ENCODE measurements at regions not wholly inside any gene's neighbourhood (a gene's known extent, or its start where the extent isn't known, plus 50 kb on each side); places are given as distances from the start of the nearest gene placed in this dataset.
"Not testable (repeated sequence)": the region's sequence is repeated elsewhere in the genome, so short reads cannot be mapped to it uniquely, and the experiment has no call there.

- FAIRE-seq, result no peak
These were observed 423.6 kb upstream of the MDFIC2 start for GRCh38 chr3:70736009-70736408.

- no peak for FAIRE-seq
These were observed 422.3 kb upstream of the MDFIC2 start for GRCh38 chr3:70734756-70735155.

- FAIRE-seq, result no peak
These were observed 418.6 kb upstream of the MDFIC2 start for GRCh38 chr3:70731046-70731445.

- FAIRE-seq, result no peak
These were observed 417.4 kb upstream of the MDFIC2 start for GRCh38 chr3:70729845-70730244.

- no peak for FAIRE-seq
These were observed 415.9 kb upstream of the MDFIC2 start for GRCh38 chr3:70728311-70728710.

GRCh38 chr3:70726961-70727360 is 414.5 kb upstream of the MDFIC2 start:
- no peak for FAIRE-seq

GRCh38 chr3:70726096-70726938 is 413.9 kb upstream of the MDFIC2 start:
- FAIRE-seq, result no peak

- FAIRE-seq, result no peak
These were observed 409.6 kb upstream of the MDFIC2 start for GRCh38 chr3:70722018-70722417.

GRCh38 chr3:70716832-70717231 is 404.4 kb upstream of the MDFIC2 start:
- no peak for FAIRE-seq

- no peak for FAIRE-seq
These were observed 400.1 kb upstream of the MDFIC2 start for GRCh38 chr3:70712449-70713082.

GRCh38 chr3:70703305-70704102 is 391.1 kb upstream of the MDFIC2 start:
- no peak for FAIRE-seq

- FAIRE-seq, result no peak
These were observed 389.7 kb upstream of the MDFIC2 start for GRCh38 chr3:70702132-70702531.

GRCh38 chr3:70684701-70685100 is 372.3 kb upstream of the MDFIC2 start:
- FAIRE-seq, result no peak

GRCh38 chr3:70675810-70676209 is 363.4 kb upstream of the MDFIC2 start:
- FAIRE-seq, result not testable (repeated sequence)

- no peak for FAIRE-seq
These were observed 346.3 kb upstream of the MDFIC2 start for GRCh38 chr3:70658513-70659310.

GRCh38 chr3:70657454-70657853 is 345.0 kb upstream of the MDFIC2 start:
- FAIRE-seq, result no peak

GRCh38 chr3:70647823-70648222 is 335.4 kb upstream of the MDFIC2 start:
- FAIRE-seq, result no peak

GRCh38 chr3:70647094-70647493 is 334.7 kb upstream of the MDFIC2 start:
- no peak for FAIRE-seq

GRCh38 chr3:70646635-70647034 is 334.2 kb upstream of the MDFIC2 start:
- FAIRE-seq, result no peak

GRCh38 chr3:70640481-70640880 is 328.0 kb upstream of the MDFIC2 start:
- no peak for FAIRE-seq

- FAIRE-seq, result no peak
These were observed 322.9 kb upstream of the MDFIC2 start for GRCh38 chr3:70635301-70635700.

- FAIRE-seq, result no peak
These were observed 319.4 kb upstream of the MDFIC2 start for GRCh38 chr3:70631716-70632307.
